OCI-LY7 (cell line): ENCODE measurements at regions not wholly inside any gene's neighbourhood (a gene's known extent, or its start where the extent isn't known, plus 50 kb on each side); places are given as distances from the start of the nearest gene placed in this dataset.

ENCODE experiments used
- CTCF ChIP-seq: fragments of 200-600 bp; sonication (generic); conservative IDR thresholded peaks from 2 replicates; pipeline ENCODE4 v1.5.1; 2014; ENCODE audit warnings: mild to moderate bottlenecking, antibody characterized with exemption, low read length, moderate library complexity, mixed read lengths
- EZH2phosphoT487 ChIP-seq: fragments of 200-600 bp; sonication (generic); IDR thresholded peaks from 2 replicates; pipeline ENCODE4 v1.6.1; 2018; ENCODE audit warnings: low read depth, borderline replicate concordance, mild to moderate bottlenecking, mixed run types, antibody characterized with exemption, low read length, moderate library complexity, mixed read lengths

- TF ChIP-seq CTCF (no peak), EZH2phosphoT487 (no peak)
Observed at GRCh38 chr9:81308404-81308803, 380.9 kb downstream of the TLE1 start.
